HCT116 (cell line): ENCODE measurements at regions not wholly inside any gene's neighbourhood (a gene's known extent, or its start where the extent isn't known, plus 50 kb on each side); places are given as distances from the start of the nearest gene placed in this dataset.

Experiments used
- EZH2 ChIP-seq: fragments of 200-600 bp; sonication (generic); IDR thresholded peaks from 2 replicates; pipeline ENCODE4 v1.6.1; 2017; ENCODE audit warnings: antibody characterized with exemption, mixed run types
- RAD21 ChIP-seq: IDR thresholded peaks from 2 replicates; pipeline ENCODE4 v1.6.1; 2012; ENCODE audit warnings: low read depth, mild to moderate bottlenecking
- TF ChIP-seq, protein P1 (sequence below), 3 experiments: fragments of 200-600 bp in 1 of 3; sonication (generic) in 1 of 3; IDR thresholded peaks in 2 of 3; conservative IDR thresholded peaks in 1 of 3; 2 replicates each; pipeline ENCODE4 v1.5.1; 2012 to 2017; ENCODE audit warnings: low read depth in 2 of 3, low read length in 2 of 3, antibody characterized with exemption in 1 of 3, borderline replicate concordance in 1 of 3, control low read depth in 1 of 3, mild to moderate bottlenecking in 1 of 3, mixed read lengths in 1 of 3, mixed run types in 1 of 3, moderate library complexity in 1 of 3; ENCODE audit not compliant: insufficient read depth in 1 of 3

DNA sequence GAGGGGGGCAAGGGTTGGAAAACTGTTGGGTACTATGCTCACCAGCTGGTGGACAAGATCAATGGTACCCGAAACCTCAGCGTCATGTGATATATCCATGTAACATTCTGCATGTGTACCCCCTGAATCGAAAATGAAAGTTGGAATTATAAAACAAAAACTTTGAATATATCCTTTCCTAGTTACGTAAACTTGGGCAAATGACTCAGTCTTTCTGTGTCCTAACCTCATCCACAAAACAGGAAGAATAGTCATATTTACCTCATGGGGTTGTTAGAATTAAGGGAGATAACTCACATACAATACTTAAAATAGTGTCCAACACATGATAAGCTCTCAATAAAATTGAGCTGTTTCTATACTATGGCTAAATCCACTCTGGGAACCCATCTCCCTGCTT is 620.1 kb upstream of the KIRREL3 start:
- TF ChIP-seq EZH2 (no peak), RAD21 (no peak)
- TF ChIP-seq, protein P1, sequence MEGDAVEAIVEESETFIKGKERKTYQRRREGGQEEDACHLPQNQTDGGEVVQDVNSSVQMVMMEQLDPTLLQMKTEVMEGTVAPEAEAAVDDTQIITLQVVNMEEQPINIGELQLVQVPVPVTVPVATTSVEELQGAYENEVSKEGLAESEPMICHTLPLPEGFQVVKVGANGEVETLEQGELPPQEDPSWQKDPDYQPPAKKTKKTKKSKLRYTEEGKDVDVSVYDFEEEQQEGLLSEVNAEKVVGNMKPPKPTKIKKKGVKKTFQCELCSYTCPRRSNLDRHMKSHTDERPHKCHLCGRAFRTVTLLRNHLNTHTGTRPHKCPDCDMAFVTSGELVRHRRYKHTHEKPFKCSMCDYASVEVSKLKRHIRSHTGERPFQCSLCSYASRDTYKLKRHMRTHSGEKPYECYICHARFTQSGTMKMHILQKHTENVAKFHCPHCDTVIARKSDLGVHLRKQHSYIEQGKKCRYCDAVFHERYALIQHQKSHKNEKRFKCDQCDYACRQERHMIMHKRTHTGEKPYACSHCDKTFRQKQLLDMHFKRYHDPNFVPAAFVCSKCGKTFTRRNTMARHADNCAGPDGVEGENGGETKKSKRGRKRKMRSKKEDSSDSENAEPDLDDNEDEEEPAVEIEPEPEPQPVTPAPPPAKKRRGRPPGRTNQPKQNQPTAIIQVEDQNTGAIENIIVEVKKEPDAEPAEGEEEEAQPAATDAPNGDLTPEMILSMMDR (IDR thresholded peaks at IDR 0.05 in 2 of 3, conservative IDR thresholded peaks at IDR 0.05 in 1 of 3; ENCODE audit: borderline replicate concordance in 1 of 3, insufficient read depth in 1 of 3, low read depth in 2 of 3, low read length in 2 of 3): no peak
